Uterus (tissue), 2 donors: ENCODE measurements at regions not wholly inside any gene's neighbourhood (a gene's known extent, or its start where the extent isn't known, plus 50 kb on each side); places are given as distances from the start of the nearest gene placed in this dataset.

Experiments
- POLR2A ChIP-seq, 2 donors: fragments of 450-650 bp; IDR thresholded peaks; one replicate each; pipeline ENCODE4 v1.6.1; 2016; ENCODE audit warnings: antibody characterized with exemption in 2 of 2, mild to moderate bottlenecking in 1 of 2, moderate library complexity in 1 of 2
- TF ChIP-seq, protein P1 (sequence below), 4 experiments: fragments of 200-600 bp in 2 of 4; fragments of 450-650 bp in 2 of 4; sonication (generic) in 2 of 4; IDR thresholded peaks; one replicate each; pipeline ENCODE4 v1.5.1; 2016 to 2019; ENCODE audit warnings: antibody characterized with exemption in 4 of 4, mild to moderate bottlenecking in 2 of 4, moderate library complexity in 1 of 4

DNA sequence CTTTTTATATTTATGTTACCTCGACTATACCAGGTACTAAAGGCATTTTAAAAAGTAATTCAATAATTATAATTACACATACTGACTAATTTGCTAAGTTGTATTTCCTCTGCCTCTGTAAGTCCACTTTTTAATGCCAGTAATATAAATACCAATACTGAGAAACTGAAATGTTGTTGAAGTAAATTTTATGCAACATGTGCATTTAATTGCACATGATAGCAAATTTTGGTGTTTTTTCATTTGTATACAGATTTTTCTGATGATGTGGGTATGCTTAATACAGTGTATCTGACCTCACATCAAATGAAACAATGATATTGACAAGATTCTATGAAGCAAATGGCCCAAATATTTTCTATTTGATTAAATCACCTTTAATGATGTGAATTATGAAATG, 1531.6 kb downstream of the KCNT2 start:
- TF ChIP-seq, protein P1, sequence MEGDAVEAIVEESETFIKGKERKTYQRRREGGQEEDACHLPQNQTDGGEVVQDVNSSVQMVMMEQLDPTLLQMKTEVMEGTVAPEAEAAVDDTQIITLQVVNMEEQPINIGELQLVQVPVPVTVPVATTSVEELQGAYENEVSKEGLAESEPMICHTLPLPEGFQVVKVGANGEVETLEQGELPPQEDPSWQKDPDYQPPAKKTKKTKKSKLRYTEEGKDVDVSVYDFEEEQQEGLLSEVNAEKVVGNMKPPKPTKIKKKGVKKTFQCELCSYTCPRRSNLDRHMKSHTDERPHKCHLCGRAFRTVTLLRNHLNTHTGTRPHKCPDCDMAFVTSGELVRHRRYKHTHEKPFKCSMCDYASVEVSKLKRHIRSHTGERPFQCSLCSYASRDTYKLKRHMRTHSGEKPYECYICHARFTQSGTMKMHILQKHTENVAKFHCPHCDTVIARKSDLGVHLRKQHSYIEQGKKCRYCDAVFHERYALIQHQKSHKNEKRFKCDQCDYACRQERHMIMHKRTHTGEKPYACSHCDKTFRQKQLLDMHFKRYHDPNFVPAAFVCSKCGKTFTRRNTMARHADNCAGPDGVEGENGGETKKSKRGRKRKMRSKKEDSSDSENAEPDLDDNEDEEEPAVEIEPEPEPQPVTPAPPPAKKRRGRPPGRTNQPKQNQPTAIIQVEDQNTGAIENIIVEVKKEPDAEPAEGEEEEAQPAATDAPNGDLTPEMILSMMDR (IDR thresholded peaks at IDR 0.05), result no peak
- no peak for TF ChIP-seq POLR2A (IDR thresholded peaks at IDR 0.05)
